HG02763 (cell line): ENCODE measurements at regions not wholly inside any gene's neighbourhood (a gene's known extent, or its start where the extent isn't known, plus 50 kb on each side); places are given as distances from the start of the nearest gene placed in this dataset.
"Not testable (repeated sequence)": the region's sequence is repeated elsewhere in the genome, so short reads cannot be mapped to it uniquely, and the experiment has no call there.

Experiments used
- ATAC-seq: cut with Tn5 transposase; IDR thresholded peaks from one replicate; pipeline ENCODE4 v1.9.1; 2021; ENCODE audit warnings: mild to moderate bottlenecking, moderate library complexity; ENCODE audit not compliant: unreplicated experiment

DNA sequence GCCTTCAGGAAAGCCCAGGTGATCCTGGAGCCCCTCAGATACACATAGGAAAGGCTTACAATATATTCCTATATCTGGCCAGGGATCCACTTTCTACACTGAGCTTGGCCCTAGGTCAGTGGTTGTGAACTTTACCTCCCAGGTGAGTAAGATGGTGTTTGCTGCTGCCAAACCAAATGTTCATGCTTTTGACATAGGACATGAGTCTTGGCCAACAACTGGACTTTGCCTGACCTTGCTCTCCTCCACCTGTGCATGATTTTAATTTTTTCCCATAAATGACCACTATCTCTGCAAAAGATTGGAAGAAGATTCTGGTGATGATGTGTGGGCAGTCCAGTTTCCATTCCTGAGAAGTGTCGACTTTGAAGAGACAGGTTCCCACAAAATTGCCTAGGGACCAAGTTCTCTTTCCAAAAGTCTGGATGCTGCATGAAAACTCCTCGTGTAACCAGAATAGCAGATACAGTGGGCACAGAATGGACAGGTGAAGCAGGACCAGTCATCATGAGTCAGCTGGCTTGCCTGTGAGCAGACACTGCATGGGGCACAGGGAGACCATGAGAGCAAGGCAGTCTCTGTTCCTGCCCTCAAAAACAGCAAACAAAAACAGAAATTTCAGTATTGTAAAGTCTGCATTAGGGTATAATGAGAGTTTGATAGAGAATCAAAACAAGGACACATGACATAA is 226.4 kb upstream of the MON1B start:
- ATAC-seq: no peak

- no peak for ATAC-seq
These were observed 220.8 kb upstream of the MON1B start for GRCh38 chr16:76970087-76970744.

GRCh38 chr16:76970745-76971099 is 220.3 kb upstream of the MON1B start:
- no peak for ATAC-seq

DNA sequence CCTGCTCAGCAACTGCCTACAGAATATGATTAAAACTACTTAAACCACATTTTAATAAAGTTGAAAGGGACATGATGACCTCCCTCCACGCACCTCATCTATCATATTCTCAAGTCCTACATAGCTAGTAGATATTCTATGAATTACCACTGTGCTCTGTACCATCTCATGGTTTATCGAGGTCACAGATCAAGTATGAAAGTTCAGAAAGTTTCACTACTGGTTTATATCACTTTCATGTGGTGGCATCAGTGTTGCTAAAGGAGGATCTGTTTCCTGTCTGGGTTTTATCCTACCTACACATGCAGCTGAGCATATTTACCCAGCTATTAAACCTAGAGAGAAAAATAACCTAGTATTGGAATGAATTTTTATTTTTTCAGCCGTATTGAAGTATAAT is 214.9 kb upstream of the MON1B start:
- peak; percentile 96 for ATAC-seq

GRCh38 chr16:76976756-76977155 is 214.2 kb upstream of the MON1B start:
- no peak for ATAC-seq

DNA sequence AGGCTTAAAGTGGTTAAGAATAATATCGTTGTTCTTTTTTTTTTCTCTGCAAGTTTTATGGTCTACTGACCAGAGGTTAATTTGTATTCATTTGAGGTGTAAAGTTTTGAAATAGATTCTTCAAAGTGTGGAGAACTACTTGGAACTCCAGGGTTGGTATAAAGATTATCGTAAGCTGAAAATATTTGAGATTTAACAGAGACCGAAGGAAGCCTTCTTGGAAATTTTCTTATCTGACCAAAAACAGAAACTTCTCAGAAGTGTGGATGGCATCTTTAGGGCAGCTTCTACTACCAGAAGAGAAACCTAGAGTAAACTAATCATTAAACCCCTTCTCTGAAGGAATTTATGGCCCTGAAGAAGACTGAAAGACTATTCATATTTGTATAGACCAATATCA is 206.8 kb upstream of the MON1B start:
- ATAC-seq: no peak

- no peak for ATAC-seq
These were observed 205.5 kb upstream of the MON1B start for GRCh38 chr16:76985392-76986045.

DNA sequence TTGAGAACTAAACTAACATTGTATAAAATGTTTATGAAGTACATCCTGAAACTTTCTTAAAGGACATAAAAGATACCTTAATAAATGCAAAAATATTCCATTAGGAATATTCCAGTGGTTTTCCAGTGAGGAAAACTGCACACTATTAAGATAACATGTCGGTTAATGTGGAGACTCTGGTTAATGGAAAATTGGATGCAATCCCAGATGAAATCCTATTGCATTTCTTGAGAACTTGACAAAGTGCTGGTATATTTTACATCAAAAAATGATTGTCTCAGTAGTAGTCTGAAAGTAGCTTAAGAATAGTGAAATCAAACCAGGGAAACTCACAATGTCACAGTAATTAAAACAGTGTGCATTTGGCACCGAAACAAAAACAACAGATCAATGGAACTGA is 202.5 kb upstream of the MON1B start:
- ATAC-seq: no peak

DNA sequence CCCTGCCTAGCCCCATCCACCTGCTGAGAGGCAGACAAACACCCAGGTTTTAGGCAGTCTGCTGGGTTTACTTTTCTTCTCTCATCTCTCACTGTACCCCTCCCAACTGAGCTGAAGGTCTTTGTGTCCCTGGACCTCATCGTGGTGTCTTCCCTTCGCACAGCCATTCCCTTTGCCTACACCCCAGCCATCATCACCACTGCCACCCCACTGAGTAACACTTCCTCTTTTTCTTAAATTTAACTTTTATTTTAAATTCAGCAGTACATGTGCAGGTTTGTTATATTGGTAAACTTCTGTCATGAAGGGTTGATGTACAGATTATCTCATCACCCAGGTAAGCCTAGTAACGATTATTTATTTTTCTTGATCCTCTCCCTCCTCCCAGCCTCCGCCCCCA is 188.3 kb upstream of the MON1B start:
- no peak for ATAC-seq

DNA sequence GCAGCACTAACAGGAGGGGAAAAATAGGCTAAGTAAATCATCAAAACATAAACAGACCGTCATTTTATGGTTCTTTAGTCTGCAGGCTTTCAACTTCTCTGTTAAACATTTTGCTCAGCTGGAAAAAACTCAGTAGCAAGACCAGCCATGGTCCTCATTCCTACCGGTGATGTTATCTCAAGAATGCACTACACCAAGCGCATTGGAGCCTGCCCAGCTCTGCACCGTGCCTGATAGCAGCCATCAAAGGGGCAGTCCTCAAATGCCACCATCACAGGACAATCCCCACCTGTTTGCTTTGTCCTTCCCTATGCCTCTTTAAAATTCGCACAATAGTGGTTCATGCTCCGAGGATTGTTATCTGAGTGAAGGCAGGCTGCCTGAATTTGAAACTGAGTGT is 181.5 kb upstream of the MON1B start:
- ATAC-seq: no peak

DNA sequence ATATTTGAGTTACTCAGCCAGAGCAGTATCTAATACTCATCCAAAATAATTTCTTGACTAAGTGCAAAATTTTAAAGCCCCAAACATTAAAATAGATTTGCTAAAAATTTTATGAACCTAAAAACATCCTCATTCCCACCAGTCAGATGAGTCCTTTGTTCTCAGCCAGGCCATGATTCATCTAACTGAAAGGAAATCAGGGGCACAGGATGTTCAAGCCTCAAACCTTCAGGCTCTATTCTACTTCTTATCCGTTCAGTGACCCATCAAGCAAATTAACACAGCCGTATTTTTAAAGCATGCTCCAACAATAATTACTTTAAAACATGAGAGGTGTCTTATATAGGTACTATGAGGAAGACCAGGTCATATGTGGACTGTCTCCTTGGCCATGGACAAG is 176.5 kb upstream of the MON1B start:
- no peak for ATAC-seq

DNA sequence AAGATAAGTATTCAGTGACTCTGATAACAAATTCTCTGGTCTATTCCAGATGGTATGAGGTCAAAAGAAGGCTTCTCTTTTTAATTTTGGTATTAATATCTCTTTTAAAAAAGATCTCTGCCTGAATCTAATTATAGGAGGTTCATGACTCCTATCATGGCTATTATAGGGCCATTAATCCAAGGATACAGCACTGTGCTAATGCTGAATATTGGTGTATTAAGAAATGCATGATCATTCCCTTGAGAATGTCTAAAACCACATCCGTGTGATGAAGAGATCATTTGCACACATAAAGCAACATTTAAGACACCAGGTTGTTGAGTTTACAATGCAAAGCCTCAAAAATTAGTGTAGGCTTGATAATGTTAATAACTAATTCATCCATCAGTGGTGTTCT is 160.4 kb upstream of the MON1B start:
- ATAC-seq: no peak

- no peak for ATAC-seq
These were observed 157.5 kb upstream of the MON1B start for GRCh38 chr16:77033516-77033915.

GRCh38 chr16:77035361-77035760 is 155.6 kb upstream of the MON1B start:
- ATAC-seq: no peak

- ATAC-seq: no peak
These were observed 153.2 kb upstream of the MON1B start for GRCh38 chr16:77037696-77038347.

DNA sequence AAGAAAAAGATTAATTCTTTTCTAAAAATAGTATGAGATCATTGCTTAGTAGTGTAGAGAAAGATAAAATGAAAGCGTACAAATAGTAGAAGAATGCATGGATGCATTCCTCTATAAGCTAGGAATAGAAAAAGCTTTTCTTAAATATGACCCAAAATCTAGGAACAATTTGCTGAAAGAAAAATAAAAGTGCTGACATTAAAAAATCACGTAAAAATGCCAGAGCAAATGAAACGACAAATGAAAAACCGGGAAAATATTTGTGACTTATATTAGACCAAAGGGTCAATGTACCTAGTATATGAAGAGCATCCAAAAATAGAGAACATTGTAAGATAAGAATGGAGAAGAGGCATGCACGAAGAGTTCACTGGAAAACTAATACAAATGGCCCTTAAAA is 149.5 kb upstream of the MON1B start:
- ATAC-seq: no peak

GRCh38 chr16:77043076-77043475 is 147.9 kb upstream of the MON1B start:
- ATAC-seq: no peak

- ATAC-seq: no peak
These were observed 144.8 kb upstream of the MON1B start for GRCh38 chr16:77046206-77046605.

DNA sequence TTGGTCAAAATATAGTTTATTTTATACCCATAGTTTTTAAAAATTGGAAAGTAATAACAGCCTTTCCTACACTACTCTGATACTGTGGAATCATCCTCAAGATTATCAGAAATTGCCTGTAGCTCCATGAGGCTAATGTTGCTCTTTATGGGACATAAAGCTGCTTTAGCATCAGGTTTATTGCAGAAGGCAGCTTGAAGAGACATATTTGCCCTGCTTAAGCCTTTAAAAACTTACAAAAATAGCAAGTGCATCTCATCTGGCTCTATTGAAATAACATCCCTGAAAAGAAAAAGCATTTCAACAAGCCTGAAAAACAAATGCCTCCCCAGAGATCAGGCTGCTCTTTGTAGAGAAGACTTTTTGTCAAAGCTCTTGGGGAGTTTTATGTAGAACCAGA is 142.9 kb upstream of the MON1B start:
- no peak for ATAC-seq

GRCh38 chr16:77049577-77049976 is 141.4 kb upstream of the MON1B start:
- ATAC-seq: no peak

DNA sequence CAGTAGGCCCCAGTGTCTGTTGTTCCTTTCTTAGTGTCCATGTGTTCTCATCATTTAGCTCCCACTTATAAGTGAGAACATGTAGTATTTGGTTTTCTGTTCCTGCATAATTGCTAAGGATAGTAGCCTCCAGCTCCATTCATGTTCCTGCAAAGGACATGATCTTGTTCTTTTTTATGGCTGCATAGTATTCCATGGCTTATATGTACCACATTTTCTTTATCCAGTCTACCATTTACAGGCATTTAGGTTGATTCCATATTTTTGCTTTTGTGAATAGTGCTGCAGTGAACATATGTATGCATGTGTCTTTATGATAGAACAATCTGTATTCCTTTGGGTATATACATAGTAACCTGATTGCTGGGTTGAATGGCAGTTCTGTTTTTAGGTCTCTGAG is 134.4 kb upstream of the MON1B start:
- ATAC-seq: not testable (repeated sequence)
